ENCODE measurements at regions not wholly inside any gene's neighbourhood (a gene's known extent, or its start where the extent isn't known, plus 50 kb on each side); places are given as distances from the start of the nearest gene placed in this dataset.

- Histone ChIP-seq H3K79me2 (ENCODE audit: low read depth) (no peaks in the 10 kb centered on the region), H4K20me1 (ENCODE audit: low read depth) (no peaks in the 10 kb centered on the region), H3K4me1 (no peaks in the 10 kb centered on the region), H3K27me3 (no peaks in the 10 kb centered on the region), H3K9ac (no peak overlapping the region), H2AFZ (replicated peaks) (no peak overlapping the region), H3K4me3 (no peak overlapping the region), H3F3A (ENCODE audit: low read depth) (no peaks in the 10 kb centered on the region), H3K27ac (no peak overlapping the region), H3K4me2 (no peak overlapping the region), H3K36me3 (no peaks in the 10 kb centered on the region), H3K9me3 (ENCODE audit: low read depth) (no peaks in the 10 kb centered on the region)
- H3K9me3 Mint-ChIP-seq: peaks cover under 1% of the 10 kb centered on the region
- DNase-seq (ENCODE audit: low spot score): no peak
- no peaks in the 10 kb centered on the region for H3K27me3 Mint-ChIP-seq (ENCODE audit: insufficient read depth, low read depth)
- no peak for TF ChIP-seq CTCF (IDR thresholded peaks at IDR 0.05)
- no peak for TF ChIP-seq EZH2phosphoT487 (IDR thresholded peaks at IDR 0.05)
- no peak for TF ChIP-seq EZH2 (IDR thresholded peaks at IDR 0.05)
- no peaks in the 10 kb centered on the region for H3K36me3 Mint-ChIP-seq
- H3K4me3 Mint-ChIP-seq: no peak overlapping the region
- peaks cover 7% of the 10 kb centered on the region for H3K4me1 Mint-ChIP-seq
- no peak overlapping the region for H3K27ac Mint-ChIP-seq
These were observed 86.2 kb upstream of the VASH1 start for GRCh38 chr14:76675046-76675445.

- H3F3A ChIP-seq (ENCODE audit: low read depth): no peaks in the 10 kb centered on the region
- no peak overlapping the region for H3K4me3 Mint-ChIP-seq
These were observed 84.7 kb upstream of the VASH1 start for GRCh38 chr14:76676539-76676938.

GRCh38 chr14:76677534-76678145 lies 83.6 kb upstream of the VASH1 start:
- H3K4me1 ChIP-seq: no peaks in the 10 kb centered on the region
- H3K9ac ChIP-seq: no peak overlapping the region
- Mint-ChIP-seq H3K27me3 (ENCODE audit: insufficient read depth, low read depth) (no peaks in the 10 kb centered on the region), H3K27ac (no peak overlapping the region), H3K36me3 (peaks cover 3% of the 10 kb centered on the region), H3K4me3 (no peak overlapping the region), H3K9me3 (peaks cover 9% of the 10 kb centered on the region), H3K4me1 (peaks cover 6% of the 10 kb centered on the region)
- H3K4me2 ChIP-seq: no peak overlapping the region
- no peak overlapping the region for H2AFZ ChIP-seq (replicated peaks)
- TF ChIP-seq EZH2phosphoT487 (IDR thresholded peaks at IDR 0.05) (no peak), EZH2 (IDR thresholded peaks at IDR 0.05) (no peak), CTCF (IDR thresholded peaks at IDR 0.05) (no peak)
- H3K27ac ChIP-seq: no peak overlapping the region
- H3K79me2 ChIP-seq (ENCODE audit: low read depth): no peaks in the 10 kb centered on the region
- H3K27me3 ChIP-seq: no peaks in the 10 kb centered on the region
- no peak for DNase-seq (ENCODE audit: low spot score)
- H4K20me1 ChIP-seq (ENCODE audit: low read depth): no peaks in the 10 kb centered on the region
- peaks cover 6% of the 10 kb centered on the region for H3K36me3 ChIP-seq
- H3F3A ChIP-seq (ENCODE audit: low read depth): no peaks in the 10 kb centered on the region
- H3K9me3 ChIP-seq (ENCODE audit: low read depth): peaks cover 14% of the 10 kb centered on the region
- H3K4me3 ChIP-seq: no peak overlapping the region

More at GRCh38 chr14:76676539-76676938, 84.7 kb upstream of the VASH1 start:
- H3K79me2 ChIP-seq (ENCODE audit: low read depth): no peaks in the 10 kb centered on the region
- Mint-ChIP-seq H3K9me3 (peaks cover 6% of the 10 kb centered on the region), H3K4me1 (peaks cover 7% of the 10 kb centered on the region), H3K27ac (no peak overlapping the region), H3K36me3 (peaks cover 3% of the 10 kb centered on the region), H3K27me3 (ENCODE audit: insufficient read depth, low read depth) (no peaks in the 10 kb centered on the region)
- H3K9ac ChIP-seq: no peak overlapping the region
- H2AFZ ChIP-seq (replicated peaks): no peak overlapping the region
- no peak overlapping the region for H3K4me2 ChIP-seq
- no peak overlapping the region for H3K27ac ChIP-seq
- H3K4me1 ChIP-seq: no peaks in the 10 kb centered on the region
- no peak overlapping the region for H3K4me3 ChIP-seq
- H4K20me1 ChIP-seq (ENCODE audit: low read depth): no peaks in the 10 kb centered on the region
- H3K9me3 ChIP-seq (ENCODE audit: low read depth): peaks cover 3% of the 10 kb centered on the region
- H3K27me3 ChIP-seq: no peaks in the 10 kb centered on the region
- no peak for DNase-seq (ENCODE audit: low spot score)
- TF ChIP-seq EZH2 (IDR thresholded peaks at IDR 0.05) (no peak), EZH2phosphoT487 (IDR thresholded peaks at IDR 0.05) (no peak), CTCF (IDR thresholded peaks at IDR 0.05) (no peak)
- H3K36me3 ChIP-seq: peaks cover 5% of the 10 kb centered on the region
